Activated CD4-positive, alpha-beta T cell treated with anti-CD3 and anti-CD28 coated beads, Interleukin-2, amount 50 U/mL, for 24 hours (primary cell): ENCODE measurements at regions not wholly inside any gene's neighbourhood (a gene's known extent, or its start where the extent isn't known, plus 50 kb on each side); places are given as distances from the start of the nearest gene placed in this dataset.
"Not testable (repeated sequence)": the region's sequence is repeated elsewhere in the genome, so short reads cannot be mapped to it uniquely, and the experiment has no call there.

ENCODE experiments used
- DNase-seq, 2 donors: peaks; one replicate each; pipeline ENCODE4 v3.0.0-alpha.2; 2020; ENCODE audit warnings: low read depth in 1 of 2, low spot score in 1 of 2

DNA sequence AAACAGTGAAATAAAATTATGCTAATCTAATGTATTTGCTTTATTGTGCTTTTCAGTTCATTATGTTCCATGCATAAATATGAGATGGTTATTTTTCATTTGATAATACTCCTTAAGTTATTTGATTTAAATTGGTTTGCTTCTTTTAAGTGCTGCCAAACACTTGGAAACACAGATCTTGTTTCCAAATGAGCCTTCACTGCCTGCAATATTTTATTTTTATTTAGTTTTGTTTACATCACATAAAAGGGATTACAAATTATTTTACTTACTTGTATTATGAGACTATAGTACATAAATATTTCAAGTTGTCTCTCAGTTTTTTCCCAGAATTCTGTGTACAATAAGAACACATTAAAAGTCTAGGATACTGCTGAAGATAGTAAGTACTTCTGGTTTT is 1662.4 kb upstream of the B3GALT2 start:
- no peak for DNase-seq

DNA sequence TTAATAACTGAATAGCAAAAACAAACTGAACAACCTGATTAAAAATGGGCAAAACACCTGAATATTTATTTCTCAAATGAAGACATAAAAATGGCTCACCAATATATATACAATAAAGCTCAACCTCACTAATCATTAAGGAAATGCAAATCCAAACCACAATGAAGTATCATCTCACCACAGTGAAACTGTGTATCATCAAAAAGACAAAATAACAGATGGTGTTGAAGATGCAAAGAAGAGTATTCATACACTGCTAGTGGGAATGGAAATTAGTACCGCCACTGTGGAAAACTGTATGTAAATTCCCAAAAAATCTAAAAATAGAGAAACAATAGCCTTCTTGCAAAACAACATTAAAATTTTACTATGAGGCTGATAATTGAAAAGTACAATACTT is 1660.1 kb upstream of the B3GALT2 start:
- no peak for DNase-seq

DNA sequence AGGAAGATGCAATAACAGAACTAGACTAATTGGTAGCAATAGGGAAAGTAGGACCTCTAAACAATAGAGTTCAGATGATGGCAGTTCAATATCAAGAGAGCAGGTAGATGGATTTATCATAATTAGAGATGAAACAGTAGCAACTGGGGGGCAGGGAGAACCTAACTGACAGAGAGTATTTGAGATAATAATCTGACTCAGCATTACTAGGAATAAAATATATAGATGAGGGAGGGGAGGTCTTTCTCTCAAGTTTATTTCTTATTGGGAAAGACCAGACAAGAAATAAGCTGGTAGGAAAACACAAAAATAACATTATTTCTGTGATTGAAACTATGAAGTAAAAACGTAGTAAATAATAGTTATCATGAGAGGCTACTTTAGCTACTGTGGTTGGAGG is 1656.7 kb upstream of the B3GALT2 start:
- no peak for DNase-seq

DNA sequence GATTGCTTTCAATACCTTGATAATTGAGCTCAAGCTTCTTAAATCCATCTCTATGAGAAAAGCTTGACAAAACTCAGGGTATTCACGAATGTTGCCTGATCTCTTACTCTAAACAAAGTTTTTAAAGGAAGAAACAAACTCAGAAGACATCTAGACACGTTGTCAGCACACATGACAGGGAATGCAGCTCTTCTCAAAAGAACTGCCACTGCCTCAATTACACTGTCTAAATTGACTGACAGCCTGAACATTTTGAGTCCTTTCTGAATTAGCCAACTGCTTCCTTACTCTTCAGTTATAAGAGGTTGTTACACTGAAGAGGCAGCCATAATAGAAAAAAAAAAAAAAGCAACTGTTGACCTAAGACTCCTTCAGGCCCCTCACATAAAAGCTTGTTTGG is 1646.7 kb upstream of the B3GALT2 start:
- DNase-seq: no peak

DNA sequence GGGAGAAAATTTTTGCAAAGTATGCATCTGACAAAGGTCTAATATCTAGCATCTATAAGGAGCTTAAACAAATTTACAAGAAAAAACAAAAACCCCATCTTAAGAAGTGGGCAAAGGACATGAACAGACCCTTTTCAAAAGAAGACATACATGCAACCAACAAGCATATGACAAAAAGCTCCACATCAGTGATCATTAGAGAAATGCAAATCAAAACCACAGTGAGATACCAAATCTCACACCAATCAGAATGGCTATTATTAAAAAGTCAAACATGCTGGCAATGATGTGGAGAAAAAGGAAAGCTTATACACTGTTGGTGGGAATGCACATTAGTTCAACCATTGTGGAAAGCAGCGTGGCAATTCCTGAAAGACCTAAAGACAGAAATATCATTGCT is 1645.2 kb upstream of the B3GALT2 start:
- not testable (repeated sequence) for DNase-seq

DNA sequence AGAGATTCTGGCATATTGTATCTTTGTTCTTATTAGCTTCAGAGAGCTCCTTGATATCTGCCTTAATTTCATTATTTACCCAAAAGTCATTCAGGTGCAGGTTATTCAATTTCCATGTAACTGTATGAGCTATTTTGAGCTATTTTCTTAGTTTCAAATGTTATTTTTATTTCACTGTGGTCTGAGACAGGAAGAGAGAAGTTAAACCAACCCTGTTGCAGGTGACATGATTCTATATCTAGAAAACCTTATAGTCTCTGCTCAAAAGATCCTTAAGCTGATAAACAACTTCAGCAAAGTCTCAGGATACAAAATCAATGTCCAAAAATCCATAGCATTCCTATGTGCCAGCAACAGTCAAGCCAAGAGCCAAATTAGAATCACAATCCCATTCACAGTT is 1644.0 kb upstream of the B3GALT2 start:
- no peak for DNase-seq

DNA sequence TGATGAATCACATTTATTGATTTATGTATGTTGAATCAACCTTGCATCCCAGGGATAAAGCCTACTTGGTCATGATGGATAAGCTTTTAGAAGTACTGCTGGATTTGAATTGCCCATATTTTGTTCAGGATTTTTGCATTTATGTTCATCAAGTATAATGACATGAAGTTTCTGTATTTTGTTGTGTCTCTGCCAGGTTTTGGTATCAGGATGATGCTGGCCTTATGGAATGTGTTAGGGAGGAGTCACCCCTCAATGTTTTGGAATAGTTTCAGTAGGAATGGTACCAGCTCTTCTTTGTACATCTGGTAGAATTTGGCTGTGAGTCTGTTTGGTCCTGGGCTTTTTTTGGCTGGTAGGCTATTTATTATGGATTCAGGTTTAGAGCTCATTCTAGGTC is 1643.1 kb upstream of the B3GALT2 start:
- DNase-seq: no peak

DNA sequence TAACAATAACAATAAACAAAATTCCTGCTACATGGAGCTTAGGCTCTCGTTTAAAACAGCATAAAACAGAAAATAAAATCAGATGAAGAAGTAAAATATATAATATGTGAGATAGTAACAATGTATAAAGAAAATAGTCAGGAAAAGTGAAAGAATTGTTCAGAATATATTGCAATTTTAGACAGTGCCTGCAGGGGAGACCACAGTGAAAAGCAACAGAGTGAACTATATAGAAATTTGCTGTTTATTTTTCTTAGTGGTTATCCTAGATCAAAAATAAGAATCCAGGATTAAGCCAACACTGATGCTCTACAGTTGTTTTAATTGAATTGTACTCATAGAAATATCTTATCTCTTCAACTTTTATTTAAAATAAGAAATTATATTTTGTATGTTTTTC is 1639.0 kb upstream of the B3GALT2 start:
- DNase-seq: no peak

DNA sequence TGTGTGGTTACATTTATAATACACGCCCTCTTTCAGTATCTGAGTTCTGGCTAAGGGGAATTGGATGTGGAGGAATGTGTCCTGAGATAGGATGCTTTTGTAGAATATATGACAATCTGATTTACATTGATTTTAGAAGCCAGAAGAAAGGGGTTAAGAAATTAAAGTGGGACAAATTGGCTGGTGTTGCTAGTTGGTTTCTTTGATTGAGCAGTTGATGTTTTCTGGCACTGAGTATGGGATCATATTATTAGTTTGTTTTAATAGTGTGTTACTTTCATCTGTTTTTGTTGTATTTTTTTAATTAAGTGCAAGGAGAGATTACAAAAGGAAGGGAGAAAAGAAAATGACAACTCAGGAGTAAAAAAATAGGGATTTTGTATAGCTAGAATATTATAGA is 1634.7 kb upstream of the B3GALT2 start:
- no peak for DNase-seq

DNA sequence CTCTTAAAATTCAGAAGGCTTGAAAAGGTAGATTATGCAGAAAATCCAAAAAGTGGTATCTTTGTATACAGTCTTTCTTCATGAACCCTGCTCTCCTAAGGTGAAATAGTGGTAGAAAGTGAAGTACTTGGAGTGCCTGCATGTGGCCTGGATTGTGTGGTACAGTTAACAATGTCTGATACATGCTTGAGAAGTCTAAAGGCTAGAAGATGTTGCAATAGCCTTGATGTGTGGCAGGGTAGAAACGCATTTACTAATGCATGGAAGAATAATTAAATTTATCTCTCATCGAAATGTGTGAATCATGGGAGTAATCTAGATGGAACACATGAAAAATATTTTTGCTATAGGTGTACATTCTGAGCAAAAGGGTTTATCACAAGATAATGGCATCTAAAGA is 1632.3 kb upstream of the B3GALT2 start:
- DNase-seq: no peak

DNA sequence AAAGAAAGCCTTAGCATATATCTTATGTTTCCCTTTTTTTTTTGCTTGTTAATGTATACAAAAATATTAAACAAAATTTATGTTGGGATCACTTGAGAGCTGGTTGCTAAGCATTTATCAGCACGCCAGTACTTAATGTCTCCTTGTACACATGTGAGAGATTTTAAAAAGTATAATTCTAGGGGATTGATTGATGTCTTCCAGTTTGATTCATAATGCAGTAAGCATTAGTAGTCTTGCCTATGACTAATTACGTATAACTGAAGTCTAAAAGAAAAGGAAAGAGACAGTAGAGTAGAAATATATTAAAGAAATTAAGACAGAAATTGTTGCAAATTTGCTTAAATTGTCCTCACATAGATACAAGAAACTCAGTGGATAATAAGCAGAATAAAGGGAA is 1630.4 kb upstream of the B3GALT2 start:
- no peak for DNase-seq

DNA sequence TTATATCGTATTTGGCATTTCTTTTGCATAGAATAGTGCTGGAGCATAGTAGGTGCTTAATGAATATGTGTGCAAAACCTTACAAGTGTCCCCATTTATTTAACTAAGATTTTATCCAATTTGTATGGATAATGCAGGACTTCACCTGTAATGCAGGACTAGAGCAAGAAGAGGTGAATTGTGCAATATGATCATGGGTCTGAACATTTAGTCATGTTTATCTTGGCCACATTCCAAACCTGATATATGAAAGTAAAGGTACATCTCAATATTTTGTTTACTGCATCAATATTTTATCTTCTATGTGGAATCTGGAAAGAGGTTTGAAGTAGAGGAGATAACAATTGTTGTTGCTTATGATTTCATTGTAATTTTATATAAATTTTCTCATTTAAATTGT is 1626.7 kb upstream of the B3GALT2 start:
- no peak for DNase-seq

DNA sequence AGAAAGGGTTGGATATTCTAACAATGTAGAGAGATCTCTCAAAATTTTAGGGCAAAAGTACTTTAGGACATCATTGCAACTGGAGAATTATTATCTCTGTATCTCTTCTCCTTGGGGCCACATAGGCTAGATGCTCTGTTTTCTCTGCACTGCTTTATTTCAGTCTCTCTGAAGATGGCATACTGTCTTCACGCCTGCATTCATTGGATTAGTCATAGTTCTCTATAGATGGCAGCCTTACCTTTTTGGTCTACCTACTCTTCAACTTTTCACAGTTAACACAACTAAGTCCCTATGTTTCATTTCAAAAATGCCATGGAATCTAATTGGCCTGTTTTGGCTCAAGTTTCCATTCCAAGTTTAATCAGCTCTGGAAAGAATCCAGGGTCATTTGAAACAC is 1623.3 kb upstream of the B3GALT2 start:
- no peak for DNase-seq

DNA sequence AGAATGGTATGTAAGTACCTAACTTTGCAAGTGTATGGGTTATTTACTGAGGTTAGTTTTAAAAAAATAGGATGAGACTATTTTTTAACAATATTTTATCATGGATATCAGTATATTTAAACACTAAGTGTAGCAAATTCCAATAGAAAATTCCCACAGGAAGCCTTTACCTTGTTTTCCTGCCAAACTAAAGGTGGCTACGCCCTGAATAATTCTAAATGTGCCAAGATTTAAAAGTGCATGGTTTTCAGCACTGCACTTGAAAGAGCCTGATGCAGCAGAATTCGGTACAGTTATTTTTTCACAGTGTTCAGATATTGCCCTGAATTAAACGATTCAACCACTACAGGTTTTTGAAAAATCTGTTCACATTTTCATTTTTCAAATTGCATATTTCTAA is 1622.8 kb upstream of the B3GALT2 start:
- DNase-seq: no peak

DNA sequence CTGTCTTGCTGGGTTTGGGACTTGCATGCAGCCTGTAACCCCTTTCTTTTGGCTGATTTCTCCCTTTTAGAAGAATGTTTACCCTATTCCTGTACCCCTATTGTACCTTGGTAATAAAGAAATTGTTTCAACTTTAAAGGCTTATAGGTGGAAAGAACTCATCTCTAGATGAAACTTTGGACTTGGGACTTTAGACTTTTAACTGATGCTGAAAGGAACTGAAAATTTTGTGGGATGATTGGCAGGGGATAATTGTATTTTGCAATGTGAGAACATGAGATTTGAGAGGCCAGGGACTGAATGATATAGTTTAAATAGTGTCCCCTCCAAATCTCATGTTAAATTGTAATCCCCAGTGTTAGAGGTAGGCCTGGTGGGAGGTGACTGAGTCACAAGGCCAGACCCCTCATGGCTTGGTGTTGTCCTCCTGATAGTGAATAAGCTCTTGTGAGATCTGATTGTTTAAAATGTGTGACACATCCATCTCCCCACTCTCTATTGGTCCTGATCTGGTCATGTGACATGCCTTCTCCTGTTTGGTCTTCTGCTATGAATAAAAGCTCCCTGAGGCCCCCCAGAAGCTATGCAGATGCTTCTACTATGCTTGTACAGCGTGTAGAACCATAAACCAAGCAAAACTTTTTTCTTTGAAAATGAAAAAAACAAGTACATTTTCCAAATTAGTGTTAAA is 1621.3 kb upstream of the B3GALT2 start:
- DNase-seq: no peak

DNA sequence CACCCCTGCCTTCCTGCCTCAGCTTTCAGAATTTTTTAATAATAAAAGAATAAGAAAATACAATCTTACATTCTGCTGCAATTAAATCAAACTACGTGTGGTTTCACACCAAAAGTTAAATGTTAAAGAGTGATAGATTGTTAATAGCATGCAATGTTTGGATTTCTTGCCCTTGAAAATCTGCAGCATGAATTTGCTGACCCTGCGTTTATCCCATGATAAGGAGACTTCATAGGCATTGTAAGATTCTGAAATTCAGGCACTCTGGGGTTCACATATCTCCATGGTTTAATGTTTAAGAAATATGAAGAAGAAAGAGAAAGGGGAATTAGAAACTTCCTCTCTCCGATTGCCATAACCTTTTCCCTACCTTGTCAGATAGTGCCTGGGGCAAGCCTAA is 1616.2 kb upstream of the B3GALT2 start:
- DNase-seq: no peak

DNA sequence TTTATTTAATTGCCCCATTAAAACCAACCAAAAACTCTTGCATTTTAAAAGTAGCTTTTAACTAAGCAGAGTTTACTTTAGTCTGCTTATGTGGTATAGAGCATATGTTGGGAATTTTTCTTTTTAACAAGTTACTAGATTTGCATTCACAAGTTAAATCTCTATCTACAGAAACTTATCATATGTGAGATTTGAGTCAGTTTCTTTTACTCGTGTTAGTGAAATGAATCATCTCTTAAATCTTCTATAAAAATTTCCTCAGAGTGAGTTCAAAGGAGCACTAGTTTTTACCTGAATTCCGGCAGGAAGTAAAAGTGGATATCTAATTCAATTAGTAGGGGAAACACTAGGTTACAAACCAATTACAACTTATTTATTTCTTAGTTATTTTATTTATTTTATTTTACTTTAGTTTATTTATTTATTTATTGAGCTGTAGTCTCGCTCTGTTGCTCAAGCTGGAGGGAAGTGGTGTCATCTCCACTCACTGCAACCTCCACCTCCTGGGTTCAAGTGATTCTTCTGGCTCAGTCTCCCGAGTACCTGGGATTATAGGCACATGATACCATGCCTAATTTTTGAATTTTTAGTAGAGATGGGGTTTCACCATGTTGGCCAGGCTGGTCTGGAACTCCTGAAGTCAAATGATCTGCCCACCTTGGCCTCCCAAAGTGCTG is 1609.6 kb upstream of the B3GALT2 start:
- no peak for DNase-seq

DNA sequence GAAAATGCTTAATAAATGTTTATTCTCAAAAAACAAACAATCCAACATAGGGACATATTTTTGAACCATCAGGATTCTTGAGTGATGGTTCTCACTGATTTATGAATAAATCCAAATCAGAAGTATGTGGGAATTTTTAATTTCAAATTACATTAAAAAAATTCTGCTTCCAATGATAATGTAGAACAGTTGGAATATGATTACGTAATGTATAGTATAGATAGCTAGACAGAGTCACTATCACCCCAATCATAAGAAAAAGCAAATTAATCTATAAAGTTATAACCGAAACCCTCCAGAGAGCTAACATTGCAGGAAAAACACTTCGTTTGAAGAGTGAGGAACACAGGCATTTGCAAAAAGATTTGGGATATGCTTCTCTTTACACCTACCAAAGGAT is 1600.6 kb upstream of the B3GALT2 start:
- DNase-seq: no peak

DNA sequence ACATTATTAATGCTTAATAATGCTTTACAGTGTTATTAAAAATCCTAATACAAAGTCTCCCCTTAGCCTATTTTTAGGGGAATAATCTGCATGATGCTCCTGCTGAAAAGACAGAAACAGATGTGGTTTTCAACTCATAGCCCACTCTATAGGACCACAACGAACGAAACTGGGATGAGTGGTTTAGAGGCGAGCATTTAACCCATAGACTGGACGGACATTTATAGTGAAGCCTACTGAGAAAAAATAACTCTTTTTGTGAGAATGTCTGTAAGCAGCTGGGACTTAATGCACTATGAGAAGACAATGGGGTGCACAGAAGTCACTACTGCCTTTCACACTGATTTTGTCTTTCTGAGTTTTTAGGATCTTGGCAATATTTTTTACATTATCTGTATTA is 1599.6 kb upstream of the B3GALT2 start:
- DNase-seq: no peak

DNA sequence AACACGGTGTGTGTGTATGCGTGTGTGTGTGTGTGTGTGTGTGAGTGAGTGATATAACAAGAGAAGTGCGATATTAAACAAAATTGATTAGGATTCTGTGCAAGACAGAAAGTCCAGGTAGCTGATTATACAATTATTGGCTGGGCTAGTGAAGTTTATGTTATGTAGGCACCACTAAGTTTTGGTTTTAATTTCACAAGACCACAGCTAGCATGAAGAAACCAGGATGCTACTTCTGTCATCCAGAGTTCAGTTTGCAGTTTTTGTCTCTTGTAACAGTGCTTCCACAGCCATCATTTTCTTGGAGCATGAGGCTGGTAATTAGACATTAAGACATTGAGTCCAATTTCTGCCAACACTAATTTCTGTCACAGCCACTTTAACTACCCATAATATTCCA is 1590.2 kb upstream of the B3GALT2 start:
- no peak for DNase-seq

DNA sequence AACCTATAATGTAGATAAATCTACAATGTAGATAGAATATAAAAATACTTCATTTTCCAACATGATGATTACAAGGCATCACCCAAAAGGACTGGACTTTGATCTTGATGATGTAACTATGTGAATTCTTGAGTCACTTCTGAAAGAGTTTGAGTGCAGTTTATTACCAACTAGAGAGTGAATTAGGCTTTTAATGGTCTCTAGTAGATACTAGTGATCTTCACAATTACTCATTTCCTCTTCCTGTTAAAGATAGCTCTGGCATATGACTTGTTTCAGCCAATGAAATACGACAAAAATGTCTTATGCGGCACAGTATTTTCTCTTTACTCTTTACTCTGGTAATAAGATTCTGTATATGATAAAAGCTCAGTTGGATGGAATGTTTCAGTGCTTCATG is 1588.1 kb upstream of the B3GALT2 start:
- DNase-seq: no peak

DNA sequence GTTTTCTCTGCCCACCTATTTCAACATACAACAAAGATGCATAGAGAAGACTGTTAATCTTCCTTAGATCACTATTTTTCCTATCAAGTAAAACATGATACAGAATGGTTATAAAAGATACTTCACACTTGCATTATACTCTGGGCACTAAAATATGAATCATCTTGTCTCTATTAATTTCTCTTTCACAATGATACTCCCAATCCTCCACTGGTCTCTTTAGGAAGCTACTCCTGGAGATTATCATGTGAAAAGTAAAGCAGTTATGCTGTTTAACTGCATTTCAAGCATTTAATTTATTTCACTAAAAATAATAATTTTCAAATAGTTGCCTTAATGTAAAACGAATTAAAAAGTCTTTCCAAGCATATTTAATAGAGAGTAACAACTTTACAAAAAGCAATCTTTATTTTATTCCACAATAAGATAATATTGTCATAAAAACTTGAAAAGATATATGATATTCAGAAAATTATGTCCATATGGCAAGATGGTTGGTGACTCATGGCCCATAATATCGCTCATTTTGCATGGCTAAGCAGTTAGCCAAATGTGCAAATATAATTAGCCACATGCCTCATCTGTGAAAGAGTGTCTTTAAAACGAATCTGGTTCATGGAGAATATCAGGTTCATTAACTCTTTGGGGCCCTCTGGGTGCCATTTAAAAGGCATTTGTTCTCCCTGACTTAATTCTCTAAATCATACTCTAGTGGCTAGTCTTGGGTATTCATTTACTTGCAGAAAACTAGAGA is 1569.0 kb upstream of the B3GALT2 start:
- DNase-seq: no peak
